CD14-positive monocyte (primary cell): ENCODE measurements at regions not wholly inside any gene's neighbourhood (a gene's known extent, or its start where the extent isn't known, plus 50 kb on each side); places are given as distances from the start of the nearest gene placed in this dataset.

Source experiments
- DNase-seq, 3 donors: peaks; one replicate each; pipeline ENCODE4 v3.0.0-alpha.2; 2011 to 2022
- H2AFZ ChIP-seq: 2 replicates; pipeline ENCODE4 v1.6.0; 2012; ENCODE audit warnings: mild to moderate bottlenecking, low read depth, low read length, inconsistent platforms; ENCODE audit not compliant: insufficient read depth, poor library complexity, severe bottlenecking
- H3K27ac ChIP-seq, 2 donors: 1 replicate in 1 of 2; 2 replicates in 1 of 2; pipeline ENCODE4 v1.5.1; 2012 to 2013; ENCODE audit warnings: low read length in 2 of 2, control low read depth in 1 of 2, inconsistent platforms in 1 of 2, low read depth in 1 of 2, mild to moderate bottlenecking in 1 of 2
- H3K27me3 ChIP-seq, 2 donors: one replicate each; pipeline versions ENCODE4 v1.6.0 to v1.6.1; 2011 to 2013; ENCODE audit warnings: low read length in 2 of 2; ENCODE audit not compliant: control insufficient read depth in 2 of 2, insufficient read depth in 2 of 2
- H3K36me3 ChIP-seq, 2 donors: replicated peaks in 1 of 2; 1 replicate in 1 of 2; 2 replicates in 1 of 2; pipeline versions ENCODE4 v1.5.1 to v1.6.1; 2012 to 2013; ENCODE audit warnings: low read length in 2 of 2, control low read depth in 1 of 2, inconsistent platforms in 1 of 2, mild to moderate bottlenecking in 1 of 2; ENCODE audit not compliant: insufficient read depth in 2 of 2, control insufficient read depth in 1 of 2
- H3K4me1 ChIP-seq, 2 donors: 1 replicate in 1 of 2; 2 replicates in 1 of 2; pipeline versions ENCODE4 v1.5.1 to v1.6.1; 2012 to 2013; ENCODE audit warnings: low read length in 2 of 2, control low read depth in 1 of 2, inconsistent platforms in 1 of 2, mild to moderate bottlenecking in 1 of 2, moderate library complexity in 1 of 2; ENCODE audit not compliant: insufficient read depth in 2 of 2, control insufficient read depth in 1 of 2
- H3K4me2 ChIP-seq: replicated peaks from 2 replicates; pipeline ENCODE3; 2012; ENCODE audit warnings: low read length, moderate library complexity, mild to moderate bottlenecking; ENCODE audit not compliant: poor library complexity, severe bottlenecking; ENCODE audit errors: extremely low read depth
- H3K4me3 ChIP-seq, 3 experiments: fragments of 200-600 bp in 1 of 3; sonication (generic) in 1 of 3; replicated peaks in 1 of 3; 1 replicate in 2 of 3; 2 replicates in 1 of 3; pipeline ENCODE4 v1.5.1; 2011 to 2013; ENCODE audit warnings: low read length in 3 of 3, mild to moderate bottlenecking in 3 of 3, control low read depth in 2 of 3, low read depth in 2 of 3, inconsistent platforms in 1 of 3, moderate library complexity in 1 of 3
- H3K79me2 ChIP-seq: 2 replicates; pipeline ENCODE4 v1.6.0; 2012; ENCODE audit warnings: mild to moderate bottlenecking, control low read depth, inconsistent platforms, low read length, moderate library complexity; ENCODE audit not compliant: insufficient read depth
- H3K9ac ChIP-seq: 2 replicates; pipeline ENCODE4 v1.6.0; 2017; ENCODE audit warnings: low read length, mild to moderate bottlenecking; ENCODE audit not compliant: insufficient read depth, poor library complexity, severe bottlenecking
- H3K9me3 ChIP-seq, 2 donors: replicated peaks in 1 of 2; 1 replicate in 1 of 2; 2 replicates in 1 of 2; pipeline versions ENCODE4 v1.5.1 to v1.6.1; 2012 to 2013; ENCODE audit warnings: low read length in 2 of 2, control low read depth in 1 of 2; ENCODE audit not compliant: control insufficient read depth in 1 of 2, insufficient read depth in 1 of 2
- H4K20me1 ChIP-seq: 2 replicates; pipeline ENCODE4 v1.6.0; 2012; ENCODE audit warnings: mild to moderate bottlenecking, low read length, control low read depth, moderate library complexity; ENCODE audit not compliant: insufficient read depth
- H3K27ac Mint-ChIP-seq, 7 donors: one replicate each; pipeline ENCODE4 v1.8.0; 2020; ENCODE audit warnings: mild to moderate bottlenecking in 7 of 7, mixed read lengths in 7 of 7, moderate library complexity in 6 of 7, inconsistent platforms in 2 of 7
- H3K27me3 Mint-ChIP-seq, 3 donors: one replicate each; pipeline ENCODE4 v1.8.0; 2021 to 2022; ENCODE audit warnings: low read depth in 3 of 3, mild to moderate bottlenecking in 3 of 3, mixed read lengths in 3 of 3, moderate library complexity in 3 of 3, inconsistent platforms in 1 of 3
- H3K36me3 Mint-ChIP-seq, 2 donors: one replicate each; pipeline ENCODE4 v1.8.0; 2020; ENCODE audit warnings: mixed read lengths in 2 of 2, inconsistent platforms in 1 of 2, mild to moderate bottlenecking in 1 of 2
- H3K4me1 Mint-ChIP-seq: one replicate; pipeline ENCODE4 v1.8.0; 2020; ENCODE audit warnings: mild to moderate bottlenecking, mixed read lengths
- H3K4me3 Mint-ChIP-seq, 2 donors: one replicate each; pipeline ENCODE4 v1.8.0; 2020; ENCODE audit warnings: mild to moderate bottlenecking in 2 of 2, mixed read lengths in 2 of 2, moderate library complexity in 1 of 2
- H3K9me3 Mint-ChIP-seq, 7 donors: one replicate each; pipeline ENCODE4 v1.8.0; 2020 to 2022; ENCODE audit warnings: mixed read lengths in 7 of 7, mild to moderate bottlenecking in 6 of 7, moderate library complexity in 6 of 7, inconsistent platforms in 2 of 7
- WGBS: methylation state at CpG from one replicate; pipeline ENCODE4 v1.1.5; 2013; ENCODE audit warnings: missing lambda C conversion rate; ENCODE audit not compliant: insufficient coverage; 5-methylcytosine and 5-hydroxymethylcytosine counted together
- intact Hi-C, 2 donors: fragments of 100-400 bp; cut with micrococcal nuclease; formaldehyde crosslinking; loops; one replicate each; pipeline versions ENCODE4 v1.15.0 to v1.15.1; 2023
- TF ChIP-seq, protein P1 (sequence below): fragments of 200-600 bp; IDR thresholded peaks from one replicate; pipeline ENCODE4 v1.8.0; 2022; ENCODE audit warnings: antibody characterized with exemption, mild to moderate bottlenecking

DNA sequence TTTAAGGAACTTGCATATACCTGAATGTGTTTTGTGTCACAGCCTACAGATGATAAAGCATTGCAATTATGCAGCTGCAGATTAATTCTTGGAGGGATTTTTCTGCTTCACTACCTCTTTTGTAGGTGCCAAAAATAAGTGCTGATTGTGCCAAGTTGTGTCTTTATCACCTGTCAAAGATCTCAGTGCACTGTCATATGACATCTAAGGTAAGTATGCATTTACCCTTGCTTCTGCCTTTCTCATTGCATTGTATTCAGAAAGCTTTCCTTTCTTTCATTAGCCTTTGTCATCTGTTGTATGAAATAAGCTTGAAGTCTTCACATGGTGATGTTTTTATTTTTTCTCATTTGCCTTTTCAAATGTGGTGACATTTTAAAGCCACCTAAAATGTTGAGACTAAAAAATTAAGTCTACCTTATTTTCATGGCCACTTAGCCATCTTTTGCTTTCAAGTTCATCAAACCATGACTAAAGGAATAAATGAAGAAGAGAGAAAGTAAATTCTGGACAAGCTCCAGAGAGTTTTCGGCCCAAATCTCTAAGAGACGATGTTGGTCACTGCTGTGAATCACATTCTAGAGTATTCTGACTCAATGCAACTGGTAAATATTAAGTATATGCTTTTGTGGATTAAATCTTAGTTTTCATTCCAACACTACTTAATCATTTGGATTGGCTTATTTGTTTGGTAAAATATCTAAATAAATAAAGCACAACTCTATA is 381.8 kb upstream of the EPHA3 start:
- Histone ChIP-seq H3K27me3 (no peaks in the 10 kb centered on the region), H3K36me3 (no peaks in the 10 kb centered on the region), H3K4me2 (no peak overlapping the region), H2AFZ (no peak overlapping the region), H4K20me1 (no peaks in the 10 kb centered on the region), H3K79me2 (no peaks in the 10 kb centered on the region), H3K4me1 (no peaks in the 10 kb centered on the region), H3K4me3 (no peak overlapping the region), H3K9me3 (no peaks in the 10 kb centered on the region), H3K27ac (no peak overlapping the region), H3K9ac (no peak overlapping the region)
- Mint-ChIP-seq H3K4me1 (no peaks in the 10 kb centered on the region), H3K4me3 (no peak overlapping the region), H3K9me3 (peaks cover 0 to 7% (median 0%) of the 10 kb centered on the region in 7 donors), H3K36me3 (no peaks in the 10 kb centered on the region), H3K27ac (no peak overlapping the region), H3K27me3 (no peaks in the 10 kb centered on the region)
- WGBS, result no CpG with 5 or more reads among the region's 2 CpGs
- TF ChIP-seq, protein P1, sequence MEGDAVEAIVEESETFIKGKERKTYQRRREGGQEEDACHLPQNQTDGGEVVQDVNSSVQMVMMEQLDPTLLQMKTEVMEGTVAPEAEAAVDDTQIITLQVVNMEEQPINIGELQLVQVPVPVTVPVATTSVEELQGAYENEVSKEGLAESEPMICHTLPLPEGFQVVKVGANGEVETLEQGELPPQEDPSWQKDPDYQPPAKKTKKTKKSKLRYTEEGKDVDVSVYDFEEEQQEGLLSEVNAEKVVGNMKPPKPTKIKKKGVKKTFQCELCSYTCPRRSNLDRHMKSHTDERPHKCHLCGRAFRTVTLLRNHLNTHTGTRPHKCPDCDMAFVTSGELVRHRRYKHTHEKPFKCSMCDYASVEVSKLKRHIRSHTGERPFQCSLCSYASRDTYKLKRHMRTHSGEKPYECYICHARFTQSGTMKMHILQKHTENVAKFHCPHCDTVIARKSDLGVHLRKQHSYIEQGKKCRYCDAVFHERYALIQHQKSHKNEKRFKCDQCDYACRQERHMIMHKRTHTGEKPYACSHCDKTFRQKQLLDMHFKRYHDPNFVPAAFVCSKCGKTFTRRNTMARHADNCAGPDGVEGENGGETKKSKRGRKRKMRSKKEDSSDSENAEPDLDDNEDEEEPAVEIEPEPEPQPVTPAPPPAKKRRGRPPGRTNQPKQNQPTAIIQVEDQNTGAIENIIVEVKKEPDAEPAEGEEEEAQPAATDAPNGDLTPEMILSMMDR, result no peak
- intact Hi-C loops, result no loop called here
- no peak for DNase-seq

DNA sequence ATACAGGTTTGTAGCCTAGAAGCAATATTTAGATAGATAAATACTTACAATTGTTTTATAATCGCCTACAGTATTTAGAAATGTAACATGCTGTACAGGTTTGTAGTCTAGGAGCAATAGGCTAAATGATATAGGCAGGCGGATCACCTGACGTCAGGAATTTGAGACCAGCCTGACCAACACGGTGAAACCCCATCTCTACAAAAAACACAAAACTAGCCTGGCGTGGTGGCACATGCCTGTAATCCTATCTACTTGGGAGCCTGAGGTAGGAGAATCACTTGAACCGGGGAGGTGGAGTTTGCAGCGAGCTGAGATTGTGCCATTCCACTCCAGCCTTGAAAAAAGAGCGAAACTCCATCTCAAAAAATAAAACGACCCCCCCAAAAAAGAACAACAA is 375.2 kb upstream of the EPHA3 start:
- intact Hi-C loops, result no loop called here

More for the DNA sequence above, 375.2 kb upstream of the EPHA3 start:
- TF ChIP-seq, protein P1, result no peak
- H2AFZ ChIP-seq, result no peak overlapping the region
- no CpG with 5 or more reads among the region's 9 CpGs for WGBS
- Mint-ChIP-seq H3K4me3 (no peak overlapping the region), H3K9me3 (peaks cover 2 to 9% (median 5%) of the 10 kb centered on the region in 7 donors), H3K27me3 (peaks cover 0 to 1% (median 0%) of the 10 kb centered on the region in 3 donors), H3K27ac (no peak overlapping the region), H3K36me3 (no peaks in the 10 kb centered on the region), H3K4me1 (no peaks in the 10 kb centered on the region)
- no peaks in the 10 kb centered on the region for H3K79me2 ChIP-seq
- H3K9ac ChIP-seq, result no peak overlapping the region
- H3K4me2 ChIP-seq, result no peak overlapping the region
- no peak overlapping the region for H3K4me3 ChIP-seq
- H3K27me3 ChIP-seq, result no peaks in the 10 kb centered on the region
- no peaks in the 10 kb centered on the region for H3K36me3 ChIP-seq
- no peak overlapping the region for H3K27ac ChIP-seq
- no peak for DNase-seq
- H3K4me1 ChIP-seq, result no peaks in the 10 kb centered on the region
- peaks cover 7 to 8% of the 10 kb centered on the region in 2 donors for H3K9me3 ChIP-seq
- H4K20me1 ChIP-seq, result no peaks in the 10 kb centered on the region
